NB4 (cell line): ENCODE measurements at regions not wholly inside any gene's neighbourhood (a gene's known extent, or its start where the extent isn't known, plus 50 kb on each side); places are given as distances from the start of the nearest gene placed in this dataset.
"Not testable (repeated sequence)": the region's sequence is repeated elsewhere in the genome, so short reads cannot be mapped to it uniquely, and the experiment has no call there.

ENCODE experiments used
- DNase-seq: peaks from one replicate; pipeline ENCODE4 v3.0.0; 2010; ENCODE audit warnings: low read depth
- H3K4me3 ChIP-seq: one replicate; pipeline ENCODE4 v1.5.1; 2011; ENCODE audit warnings: mild to moderate bottlenecking, low read depth, low read length, moderate library complexity
- MYC ChIP-seq: IDR thresholded peaks from 2 replicates; pipeline ENCODE4 v1.6.1; 2011; ENCODE audit warnings: low read depth, low read length
- POLR2A ChIP-seq: IDR thresholded peaks from 2 replicates; pipeline ENCODE4 v1.6.1; 2011; ENCODE audit warnings: mild to moderate bottlenecking; ENCODE audit not compliant: insufficient read length; ENCODE audit errors: extremely low read depth
- TF ChIP-seq, protein P1 (sequence below): IDR thresholded peaks from 2 replicates; pipeline ENCODE4 v1.6.1; 2011; ENCODE audit warnings: low read depth, low read length
- TF ChIP-seq, protein P2 (sequence below): IDR thresholded peaks from one replicate; pipeline ENCODE4 v1.5.1; 2012; ENCODE audit warnings: low read depth, low read length

DNA sequence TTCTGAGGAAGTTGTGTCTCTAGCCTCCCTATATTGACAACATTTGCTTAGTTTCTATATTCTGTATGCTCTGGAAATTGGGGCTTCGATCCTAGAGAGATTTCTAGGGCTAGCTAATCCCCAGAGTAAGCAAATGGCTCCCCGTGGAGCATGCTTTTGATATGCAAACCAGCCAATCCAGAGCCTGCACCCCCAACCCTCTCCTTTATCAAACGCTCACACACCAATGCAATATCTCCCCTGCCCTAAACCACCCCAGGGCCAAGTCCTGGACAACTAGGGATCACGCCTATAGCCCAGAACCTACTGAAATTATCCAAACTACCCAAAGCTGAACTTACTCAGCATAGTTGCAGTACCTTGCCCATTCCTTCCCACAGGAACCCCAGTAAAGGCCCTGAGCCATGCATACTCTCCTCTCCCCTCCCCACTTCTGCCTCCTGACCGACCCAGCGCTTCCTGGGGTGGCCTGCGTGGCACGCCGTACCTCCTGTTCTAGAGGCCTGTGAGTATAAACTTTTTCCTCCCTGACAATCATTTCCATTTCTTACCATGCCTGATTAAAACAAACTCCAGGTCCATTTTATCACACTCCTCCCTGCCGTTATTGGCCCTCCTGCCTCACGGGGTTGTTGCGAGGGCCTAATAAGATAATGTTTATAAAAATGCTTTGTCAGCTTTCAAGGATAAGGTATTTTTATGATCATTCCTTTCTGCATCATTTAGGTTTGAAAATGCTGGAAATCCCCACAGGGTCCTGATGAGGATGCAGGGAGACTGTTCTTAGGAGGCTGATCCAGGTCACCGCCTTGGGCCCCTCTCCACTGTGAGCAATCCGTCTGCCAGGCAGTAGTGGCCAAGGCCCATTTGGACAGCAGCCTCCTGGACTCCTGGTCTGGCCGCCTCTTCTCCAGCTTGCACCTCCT is 102.7 kb downstream of the TENT5C start:
- no peak for DNase-seq
- H3K4me3 ChIP-seq: no peak overlapping the region
- TF ChIP-seq MYC (no peak), POLR2A (no peak)
- TF ChIP-seq, protein P1, sequence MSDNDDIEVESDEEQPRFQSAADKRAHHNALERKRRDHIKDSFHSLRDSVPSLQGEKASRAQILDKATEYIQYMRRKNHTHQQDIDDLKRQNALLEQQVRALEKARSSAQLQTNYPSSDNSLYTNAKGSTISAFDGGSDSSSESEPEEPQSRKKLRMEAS: no peak
- TF ChIP-seq, protein P2, sequence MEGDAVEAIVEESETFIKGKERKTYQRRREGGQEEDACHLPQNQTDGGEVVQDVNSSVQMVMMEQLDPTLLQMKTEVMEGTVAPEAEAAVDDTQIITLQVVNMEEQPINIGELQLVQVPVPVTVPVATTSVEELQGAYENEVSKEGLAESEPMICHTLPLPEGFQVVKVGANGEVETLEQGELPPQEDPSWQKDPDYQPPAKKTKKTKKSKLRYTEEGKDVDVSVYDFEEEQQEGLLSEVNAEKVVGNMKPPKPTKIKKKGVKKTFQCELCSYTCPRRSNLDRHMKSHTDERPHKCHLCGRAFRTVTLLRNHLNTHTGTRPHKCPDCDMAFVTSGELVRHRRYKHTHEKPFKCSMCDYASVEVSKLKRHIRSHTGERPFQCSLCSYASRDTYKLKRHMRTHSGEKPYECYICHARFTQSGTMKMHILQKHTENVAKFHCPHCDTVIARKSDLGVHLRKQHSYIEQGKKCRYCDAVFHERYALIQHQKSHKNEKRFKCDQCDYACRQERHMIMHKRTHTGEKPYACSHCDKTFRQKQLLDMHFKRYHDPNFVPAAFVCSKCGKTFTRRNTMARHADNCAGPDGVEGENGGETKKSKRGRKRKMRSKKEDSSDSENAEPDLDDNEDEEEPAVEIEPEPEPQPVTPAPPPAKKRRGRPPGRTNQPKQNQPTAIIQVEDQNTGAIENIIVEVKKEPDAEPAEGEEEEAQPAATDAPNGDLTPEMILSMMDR: no peak

DNA sequence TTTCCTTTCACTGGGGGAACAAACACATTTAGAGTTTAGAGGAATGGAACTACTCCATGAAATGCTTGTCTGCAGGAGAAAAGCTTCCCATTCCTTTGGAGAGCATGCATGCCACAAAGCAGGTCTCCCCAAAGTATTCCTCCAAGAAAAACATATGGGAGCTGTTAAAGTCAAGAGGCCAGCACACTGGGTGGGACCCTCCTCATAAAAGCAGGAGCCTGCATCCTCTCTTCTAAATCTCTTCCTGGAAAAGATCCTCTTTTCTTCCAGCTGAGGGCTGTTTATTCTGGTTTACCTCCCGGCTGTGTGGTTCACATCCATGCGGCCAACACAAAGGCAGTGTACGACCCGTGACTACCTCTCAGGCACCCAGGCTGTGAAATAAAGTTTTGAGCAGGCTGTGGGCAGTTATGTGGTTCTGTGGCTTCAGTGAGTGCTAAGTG is 103.4 kb downstream of the TENT5C start:
- TF ChIP-seq POLR2A (no peak), MYC (no peak)
- TF ChIP-seq, protein P2: no peak
- TF ChIP-seq, protein P1: no peak
- no peak overlapping the region for H3K4me3 ChIP-seq
- no peak for DNase-seq

DNA sequence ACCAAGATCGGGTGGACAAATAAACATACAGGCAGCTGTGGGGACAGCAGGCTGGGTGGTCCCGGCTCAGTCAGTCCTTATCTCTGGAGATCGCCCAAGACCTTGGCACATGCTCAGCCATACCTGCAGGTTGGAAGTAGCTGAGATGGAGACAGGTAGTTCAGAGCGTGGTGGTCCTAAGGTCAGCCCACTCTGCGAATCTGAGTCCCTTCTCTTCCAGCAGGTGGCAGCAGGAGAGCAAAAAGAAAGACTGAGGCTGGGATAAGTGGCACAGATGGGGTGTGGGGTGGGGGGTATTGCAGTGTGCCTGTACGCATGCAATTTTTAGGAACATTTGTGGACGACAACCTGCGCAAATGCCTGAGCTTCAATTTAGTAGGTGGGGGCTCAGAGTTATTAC is 104.9 kb downstream of the TENT5C start:
- TF ChIP-seq MYC: no peak
- TF ChIP-seq, protein P2: peak; percentile 55
- TF ChIP-seq POLR2A: no peak
- TF ChIP-seq, protein P1: no peak
- no peak overlapping the region for H3K4me3 ChIP-seq
- peak; percentile 28 for DNase-seq

DNA sequence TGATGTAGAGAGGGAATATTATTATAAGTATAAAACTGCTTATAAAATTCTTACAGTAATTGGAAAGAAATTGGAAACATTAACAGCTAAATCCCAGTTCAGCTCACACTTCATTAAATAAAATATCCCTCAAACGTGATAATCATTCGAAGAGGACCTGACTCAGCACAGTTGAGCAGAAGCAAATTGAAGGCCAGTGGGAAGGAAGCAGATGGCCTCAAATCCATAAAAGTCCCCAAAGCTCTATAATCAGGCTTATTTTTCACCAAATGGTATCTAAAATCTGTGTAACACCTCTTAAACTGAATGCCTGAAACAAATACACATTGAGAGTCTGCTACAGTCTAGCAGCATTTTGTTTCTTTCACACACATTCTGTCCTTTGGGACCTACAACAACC is 106.8 kb downstream of the TENT5C start:
- TF ChIP-seq, protein P2: no peak
- DNase-seq: no peak
- H3K4me3 ChIP-seq: no peak overlapping the region

DNA sequence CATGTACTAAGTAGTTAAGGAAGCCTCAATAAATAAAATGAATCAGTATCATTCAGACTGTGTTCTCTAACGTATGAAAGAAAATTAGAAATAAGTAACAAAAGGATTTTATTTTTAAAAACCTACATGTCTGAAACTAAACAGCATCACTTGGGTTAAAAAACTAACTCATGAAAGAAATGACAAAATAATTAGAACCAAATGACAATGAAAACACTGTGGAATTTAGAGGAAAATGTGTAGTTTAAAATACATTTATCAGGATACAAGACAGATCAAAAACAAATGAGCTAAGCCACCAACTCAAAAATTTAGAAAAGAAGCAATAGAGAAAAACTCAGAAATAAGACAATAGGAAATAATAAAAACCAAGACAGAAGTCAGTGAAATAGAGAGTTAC is 108.7 kb downstream of the TENT5C start:
- H3K4me3 ChIP-seq: no peak overlapping the region
- no peak for TF ChIP-seq POLR2A
- DNase-seq: no peak

DNA sequence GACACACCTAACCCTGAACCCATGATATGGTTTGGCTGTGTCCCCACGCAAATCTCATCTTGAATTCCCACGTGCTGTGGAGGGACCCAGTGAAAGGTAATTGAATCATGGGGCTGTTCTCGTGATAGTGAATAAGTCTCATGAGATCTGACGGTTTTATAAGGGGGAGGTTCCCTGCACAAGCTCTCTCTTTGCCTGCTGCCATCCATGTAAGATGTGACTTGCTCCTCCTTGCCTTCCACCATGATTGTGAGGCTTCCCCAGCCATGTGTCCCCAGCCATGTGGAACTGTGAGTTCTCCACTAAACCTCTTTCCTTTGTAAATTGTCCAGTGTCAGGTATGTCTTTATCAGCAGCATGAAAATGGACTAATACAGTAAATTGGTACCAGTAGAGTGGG is 110.2 kb downstream of the TENT5C start:
- DNase-seq, H3K4me3 ChIP-seq: not testable (repeated sequence)

DNA sequence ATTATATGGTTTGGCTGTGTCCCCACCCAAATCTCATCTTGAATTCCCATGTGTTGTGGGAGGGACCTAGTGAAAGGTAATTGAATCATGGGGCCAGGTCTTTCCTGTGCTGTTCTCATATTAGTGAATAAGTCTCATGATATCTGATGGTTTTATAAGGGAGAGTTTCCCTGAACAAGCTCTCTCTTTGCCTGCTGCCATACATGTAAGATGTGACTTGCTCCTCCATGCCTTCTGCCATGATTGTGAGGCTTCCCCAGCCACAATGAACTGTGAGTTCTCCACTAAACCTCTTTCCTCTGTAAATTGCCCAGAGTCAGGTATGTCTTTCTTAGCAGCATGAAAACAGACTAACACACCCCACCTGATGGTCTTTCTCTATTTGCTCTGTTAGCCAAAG is 112.1 kb downstream of the TENT5C start:
- not testable (repeated sequence) for DNase-seq, H3K4me3 ChIP-seq

DNA sequence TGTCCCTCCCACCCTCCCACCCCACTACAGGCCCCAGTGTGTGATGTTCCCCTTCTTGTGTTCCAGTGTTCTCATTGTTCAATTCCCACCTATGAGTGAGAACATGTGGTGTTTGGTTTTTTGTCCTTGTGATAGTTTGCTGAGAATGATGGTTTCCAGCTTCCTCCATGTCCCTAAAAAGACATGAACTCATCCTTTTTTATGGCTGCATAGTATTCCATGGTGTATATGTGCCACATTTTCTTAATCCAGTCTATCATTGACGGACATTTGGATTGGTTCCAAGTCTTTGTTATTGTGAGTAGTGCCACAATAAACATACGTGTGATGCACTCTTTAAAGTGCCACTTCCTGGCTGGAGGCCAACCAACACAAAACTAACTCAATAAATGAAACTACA is 112.7 kb downstream of the TENT5C start:
- not testable (repeated sequence) for H3K4me3 ChIP-seq, DNase-seq
